GM19468 (cell line): ENCODE measurements at regions not wholly inside any gene's neighbourhood (a gene's known extent, or its start where the extent isn't known, plus 50 kb on each side); places are given as distances from the start of the nearest gene placed in this dataset.
"Not testable (repeated sequence)": the region's sequence is repeated elsewhere in the genome, so short reads cannot be mapped to it uniquely, and the experiment has no call there.

Source experiments
- ATAC-seq: cut with Tn5 transposase; IDR thresholded peaks from one replicate; pipeline ENCODE4 v1.9.1; 2021; ENCODE audit warnings: mild to moderate bottlenecking, moderate library complexity, moderate number of reproducible peaks; ENCODE audit not compliant: unreplicated experiment; ENCODE audit errors: extremely low read depth

DNA sequence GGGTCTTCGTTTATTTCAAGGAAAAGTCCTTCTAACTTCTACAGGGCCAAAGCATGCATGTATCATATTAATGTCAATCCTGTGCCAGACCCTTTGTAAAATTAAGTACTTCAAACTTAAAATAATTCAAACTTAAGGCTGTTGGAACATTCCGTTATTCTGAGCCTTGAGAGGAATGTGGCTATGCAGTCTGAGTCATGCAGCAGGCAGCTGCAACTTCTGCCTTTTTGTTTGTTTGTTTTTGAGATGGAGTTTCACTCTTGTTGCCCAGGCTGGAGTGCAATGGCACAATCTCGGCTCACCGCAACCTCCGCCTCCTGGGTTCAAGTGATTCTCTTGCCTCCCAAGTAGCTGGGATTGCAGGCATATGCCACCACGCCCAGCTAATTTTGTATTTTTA is 67.0 kb upstream of the WSCD1 start:
- ATAC-seq = not testable (repeated sequence)

DNA sequence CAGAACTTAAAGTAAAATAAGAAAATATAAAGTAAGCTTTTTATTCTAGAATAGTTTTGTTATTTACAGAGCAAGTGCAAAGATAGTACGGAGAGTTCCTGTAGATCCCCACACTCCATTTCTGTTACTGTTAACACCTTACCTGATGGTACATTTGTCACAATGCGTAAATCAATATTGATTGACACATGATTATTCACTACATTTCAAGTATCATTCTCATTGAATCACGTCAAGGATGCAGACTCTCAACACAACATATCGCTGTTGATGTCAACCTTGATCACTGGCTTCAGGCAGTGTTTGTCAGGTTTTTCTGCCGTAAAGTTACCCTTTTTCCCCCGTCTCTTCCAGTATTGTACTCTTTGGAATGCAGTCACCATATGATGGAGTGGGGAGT is 64.2 kb upstream of the WSCD1 start:
- ATAC-seq = no peak

- no peak for ATAC-seq
Observed at GRCh38 chr17:6011206-6011605, 59.0 kb upstream of the WSCD1 start.

DNA sequence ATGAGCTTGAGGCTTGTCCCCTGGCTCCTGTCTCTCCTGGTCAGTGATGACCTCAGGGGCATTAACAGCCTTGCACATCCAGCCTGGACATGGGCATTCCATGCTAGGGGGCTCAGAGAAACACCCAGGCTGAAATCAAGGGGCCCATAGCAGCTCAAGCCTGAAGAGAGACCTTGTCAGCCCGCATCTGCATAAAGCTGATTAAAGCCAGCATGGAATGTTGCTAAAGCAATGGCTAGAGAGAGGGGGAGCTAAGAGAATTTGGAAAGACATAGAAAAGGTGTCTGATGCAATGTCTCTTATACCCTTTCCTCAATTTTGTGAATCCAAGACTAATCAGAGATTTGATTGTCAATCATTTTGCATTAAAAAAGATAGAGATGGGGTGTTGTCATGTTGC is 51.4 kb upstream of the WSCD1 start:
- no peak for ATAC-seq

GRCh38 chr17:6019959-6020358 is 50.2 kb upstream of the WSCD1 start:
- ATAC-seq = no peak

DNA sequence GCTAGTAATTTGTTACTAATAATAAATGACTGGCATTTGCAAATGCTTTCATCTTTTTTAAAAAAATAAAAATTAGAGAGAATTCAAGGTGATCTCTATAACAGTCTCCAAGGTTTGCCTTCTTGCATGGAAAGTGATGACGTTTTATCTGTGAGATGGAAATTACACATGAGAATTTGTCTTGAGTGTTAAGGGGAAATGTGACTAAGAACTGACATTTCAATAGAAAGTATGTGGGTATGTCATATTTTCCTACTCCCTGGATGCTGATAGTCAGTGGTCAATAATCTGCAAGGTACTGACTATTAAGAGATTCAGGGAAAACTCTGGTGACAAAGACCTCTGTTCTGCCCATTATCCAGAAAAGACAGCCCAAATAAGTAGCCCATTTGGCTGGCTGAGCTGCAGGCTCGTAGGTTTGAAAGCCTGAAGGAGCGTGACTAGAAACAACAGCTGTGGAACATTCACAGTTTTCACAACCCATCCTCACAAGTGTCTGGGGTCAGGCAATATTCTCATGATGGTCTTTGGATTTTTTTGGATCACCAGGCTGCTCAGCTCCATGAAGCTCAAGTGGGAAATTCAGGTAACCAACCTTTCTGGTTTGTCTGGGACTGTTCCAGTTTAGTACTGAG is 49.7 kb upstream of the WSCD1 start:
- no peak for ATAC-seq
